ENCODE measurements at regions not wholly inside any gene's neighbourhood (a gene's known extent, or its start where the extent isn't known, plus 50 kb on each side); places are given as distances from the start of the nearest gene placed in this dataset.

- TF ChIP-seq SMC3 (IDR thresholded peaks at IDR 0.05; ENCODE audit: low read depth, low read length) (no peak), CTCF (conservative IDR thresholded peaks at IDR 0.05; ENCODE audit: low read depth, low read length) (no peak), POLR2A (IDR thresholded peaks at IDR 0.05; ENCODE audit: low read depth, low read length) (no peak), MAFK (IDR thresholded peaks at IDR 0.05; ENCODE audit: low read depth, low read length) (peak; percentile 84), ELK1 (IDR thresholded peaks at IDR 0.05; ENCODE audit: borderline replicate concordance, low read depth, low read length) (no peak), USF2 (IDR thresholded peaks at IDR 0.05; ENCODE audit: low read depth, low read length) (no peak), MXI1 (IDR thresholded peaks at IDR 0.05; ENCODE audit: borderline replicate concordance, low read depth, low read length) (no peak)
Observed at GRCh38 chr4:124945422-124945821, 232.9 kb upstream of the ANKRD50 start.

All from IMR-90 (cell line).